KMS-11 (cell line): ENCODE measurements at regions not wholly inside any gene's neighbourhood (a gene's known extent, or its start where the extent isn't known, plus 50 kb on each side); places are given as distances from the start of the nearest gene placed in this dataset.

ENCODE experiments used
- H2AFZ ChIP-seq: fragments of 200-600 bp; sonication (generic); 2 replicates; pipeline ENCODE4 v1.6.1; 2016; ENCODE audit warnings: antibody characterized with exemption, mixed run types, low read depth
- H3K27ac ChIP-seq: fragments of 200-600 bp; sonication (generic); 2 replicates; pipeline ENCODE4 v1.6.1; 2016; ENCODE audit warnings: mild to moderate bottlenecking, mixed run types
- H3K27me3 ChIP-seq: fragments of 200-600 bp; sonication (generic); 2 replicates; pipeline ENCODE4 v1.6.1; 2017; ENCODE audit warnings: mild to moderate bottlenecking, low read depth, mixed run types, moderate library complexity; ENCODE audit not compliant: insufficient read depth
- H3K36me3 ChIP-seq: fragments of 200-600 bp; sonication (generic); 2 replicates; pipeline ENCODE4 v1.6.1; 2017; ENCODE audit warnings: mild to moderate bottlenecking, mixed run types; ENCODE audit not compliant: insufficient read depth
- H3K4me1 ChIP-seq: fragments of 200-600 bp; sonication (generic); 2 replicates; pipeline ENCODE4 v1.6.1; 2016; ENCODE audit warnings: mild to moderate bottlenecking, low read depth, mixed run types; ENCODE audit not compliant: poor library complexity, severe bottlenecking
- H3K4me2 ChIP-seq: fragments of 200-600 bp; sonication (generic); 2 replicates; pipeline ENCODE4 v1.7.0; 2016; ENCODE audit warnings: mild to moderate bottlenecking, mixed run types
- H3K4me3 ChIP-seq: fragments of 200-600 bp; sonication (generic); IDR thresholded peaks from 2 replicates; pipeline ENCODE4 v1.6.1; 2017; ENCODE audit warnings: low read depth, low read length, mixed read lengths; ENCODE audit not compliant: insufficient read depth
- H3K79me2 ChIP-seq: fragments of 200-600 bp; sonication (generic); 2 replicates; pipeline ENCODE4 v1.6.1; 2016; ENCODE audit warnings: low read depth, mixed run types; ENCODE audit not compliant: insufficient read depth
- H3K9ac ChIP-seq: fragments of 200-600 bp; sonication (generic); 2 replicates; pipeline ENCODE4 v1.6.1; 2016; ENCODE audit warnings: mild to moderate bottlenecking, mixed run types
- H4K20me1 ChIP-seq: fragments of 200-600 bp; sonication (generic); 2 replicates; pipeline ENCODE4 v1.6.1; 2016; ENCODE audit warnings: mild to moderate bottlenecking, mixed run types; ENCODE audit not compliant: insufficient read depth
- TF ChIP-seq, protein P1 (sequence below): fragments of 200-600 bp; sonication (generic); conservative IDR thresholded peaks from 2 replicates; pipeline ENCODE4 v1.6.1; 2017; ENCODE audit warnings: low read depth, mild to moderate bottlenecking, antibody characterized with exemption, low read length, moderate library complexity, mixed read lengths

DNA sequence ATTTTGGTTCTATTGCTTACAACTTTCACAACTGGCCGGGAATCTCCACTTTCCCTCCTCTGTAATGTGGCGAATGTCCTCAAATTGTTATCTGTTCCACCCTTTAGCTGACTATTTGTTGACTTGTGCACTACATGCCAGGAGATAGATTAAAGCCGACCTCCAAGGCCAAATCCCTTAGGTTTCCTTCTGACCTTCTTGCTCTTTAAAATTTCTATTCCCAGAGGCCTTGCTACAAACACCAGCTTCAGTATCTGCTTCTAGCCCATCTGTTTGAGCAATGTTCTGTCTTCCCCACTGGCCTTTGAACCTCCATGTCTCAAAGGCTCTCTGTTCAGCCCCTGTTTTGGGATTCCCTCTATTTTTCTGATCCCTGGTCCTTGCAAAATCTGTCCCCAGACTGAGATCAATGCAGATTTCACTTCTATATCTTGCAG, 426.2 kb downstream of the LRATD1 start:
- TF ChIP-seq, protein P1, sequence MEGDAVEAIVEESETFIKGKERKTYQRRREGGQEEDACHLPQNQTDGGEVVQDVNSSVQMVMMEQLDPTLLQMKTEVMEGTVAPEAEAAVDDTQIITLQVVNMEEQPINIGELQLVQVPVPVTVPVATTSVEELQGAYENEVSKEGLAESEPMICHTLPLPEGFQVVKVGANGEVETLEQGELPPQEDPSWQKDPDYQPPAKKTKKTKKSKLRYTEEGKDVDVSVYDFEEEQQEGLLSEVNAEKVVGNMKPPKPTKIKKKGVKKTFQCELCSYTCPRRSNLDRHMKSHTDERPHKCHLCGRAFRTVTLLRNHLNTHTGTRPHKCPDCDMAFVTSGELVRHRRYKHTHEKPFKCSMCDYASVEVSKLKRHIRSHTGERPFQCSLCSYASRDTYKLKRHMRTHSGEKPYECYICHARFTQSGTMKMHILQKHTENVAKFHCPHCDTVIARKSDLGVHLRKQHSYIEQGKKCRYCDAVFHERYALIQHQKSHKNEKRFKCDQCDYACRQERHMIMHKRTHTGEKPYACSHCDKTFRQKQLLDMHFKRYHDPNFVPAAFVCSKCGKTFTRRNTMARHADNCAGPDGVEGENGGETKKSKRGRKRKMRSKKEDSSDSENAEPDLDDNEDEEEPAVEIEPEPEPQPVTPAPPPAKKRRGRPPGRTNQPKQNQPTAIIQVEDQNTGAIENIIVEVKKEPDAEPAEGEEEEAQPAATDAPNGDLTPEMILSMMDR: no peak

DNA sequence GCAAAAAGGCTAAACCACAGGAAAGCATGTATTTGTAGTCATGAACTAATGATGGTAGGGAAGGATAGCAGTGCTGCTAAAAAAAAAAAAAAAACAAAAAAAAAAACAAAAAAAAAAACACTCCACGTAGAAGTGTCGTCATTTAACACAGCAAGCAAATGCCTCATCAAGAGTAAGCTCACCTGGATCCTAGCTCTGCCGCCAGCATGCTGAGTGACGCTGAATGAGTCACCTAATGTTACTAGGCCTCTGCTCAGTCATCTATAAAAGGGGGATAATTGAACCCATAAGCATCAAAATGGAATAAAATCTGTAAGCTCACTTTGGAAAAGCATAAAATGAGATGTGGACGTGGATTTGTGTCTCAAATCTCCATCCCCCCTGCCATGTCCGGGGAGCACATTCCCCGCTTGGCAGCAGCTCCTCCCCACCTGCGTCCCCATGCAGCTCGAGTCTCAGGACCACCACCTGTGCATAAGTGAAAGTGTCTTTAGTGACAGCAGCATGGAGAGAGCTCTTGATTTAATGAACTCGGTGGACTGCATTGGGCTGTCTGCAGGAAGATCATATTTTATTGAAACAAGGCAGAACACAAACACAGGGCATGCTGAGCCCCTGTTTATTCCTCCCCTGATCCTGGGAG, 427.5 kb downstream of the LRATD1 start:
- H4K20me1 ChIP-seq: no peaks in the 10 kb centered on the region
- no peaks in the 10 kb centered on the region for H3K4me1 ChIP-seq
- no peaks in the 10 kb centered on the region for H3K36me3 ChIP-seq
- no peak overlapping the region for H2AFZ ChIP-seq
- H3K4me2 ChIP-seq: no peak overlapping the region
- no peak overlapping the region for H3K4me3 ChIP-seq
- H3K9ac ChIP-seq: no peak overlapping the region
- H3K79me2 ChIP-seq: no peaks in the 10 kb centered on the region
- H3K27ac ChIP-seq: no peak overlapping the region
- TF ChIP-seq, protein P1: no peak
- no peaks in the 10 kb centered on the region for H3K27me3 ChIP-seq

More for the DNA sequence above, 426.2 kb downstream of the LRATD1 start:
- no peak overlapping the region for H3K27ac ChIP-seq
- no peaks in the 10 kb centered on the region for H3K4me1 ChIP-seq
- no peaks in the 10 kb centered on the region for H3K36me3 ChIP-seq
- no peak overlapping the region for H3K9ac ChIP-seq
- no peaks in the 10 kb centered on the region for H3K79me2 ChIP-seq
- H2AFZ ChIP-seq: no peak overlapping the region
- H3K4me3 ChIP-seq: no peak overlapping the region
- no peaks in the 10 kb centered on the region for H3K27me3 ChIP-seq
- H3K4me2 ChIP-seq: no peak overlapping the region
- H4K20me1 ChIP-seq: no peaks in the 10 kb centered on the region

DNA sequence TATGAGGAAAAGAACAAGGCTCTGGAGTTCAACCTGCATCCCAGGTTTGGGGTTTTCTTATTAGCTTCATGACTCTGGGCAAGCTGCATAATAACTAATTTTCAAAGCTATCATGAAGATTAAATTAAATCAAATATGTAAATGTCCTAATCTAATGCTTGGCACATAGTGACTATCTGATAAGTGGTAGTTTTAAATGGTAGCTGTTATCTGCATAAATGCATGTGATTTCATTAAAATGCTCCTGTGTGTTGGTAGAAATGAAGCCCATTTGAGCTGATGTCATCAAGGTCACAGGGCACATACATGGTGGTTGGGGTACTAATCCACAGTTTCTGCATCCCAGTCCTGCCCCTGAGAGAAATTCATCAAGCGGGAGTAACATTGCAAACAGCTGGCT, 428.8 kb downstream of the LRATD1 start:
- Histone ChIP-seq H3K27me3 (no peaks in the 10 kb centered on the region), H3K27ac (no peak overlapping the region), H3K4me2 (no peak overlapping the region), H3K36me3 (no peaks in the 10 kb centered on the region), H4K20me1 (no peaks in the 10 kb centered on the region), H3K9ac (no peak overlapping the region), H3K79me2 (no peaks in the 10 kb centered on the region), H2AFZ (no peak overlapping the region), H3K4me1 (no peaks in the 10 kb centered on the region), H3K4me3 (no peak overlapping the region)
- TF ChIP-seq, protein P1: no peak

GRCh38 chr2:15066138-15066537, 433.6 kb downstream of the LRATD1 start:
- Histone ChIP-seq H3K27ac (no peak overlapping the region), H3K79me2 (no peaks in the 10 kb centered on the region), H3K4me1 (no peaks in the 10 kb centered on the region), H3K4me2 (no peak overlapping the region), H3K36me3 (no peaks in the 10 kb centered on the region), H4K20me1 (no peaks in the 10 kb centered on the region), H3K27me3 (no peaks in the 10 kb centered on the region), H3K9ac (no peak overlapping the region), H3K4me3 (no peak overlapping the region), H2AFZ (no peak overlapping the region)
- TF ChIP-seq, protein P1: no peak
